Activated CD8-positive, alpha-beta memory T cell treated with anti-CD3 and anti-CD28 coated beads, Interleukin-2, amount 10 ng/mL, durations not matched to agents 7 days and 5 days (primary cell): ENCODE measurements at regions not wholly inside any gene's neighbourhood (a gene's known extent, or its start where the extent isn't known, plus 50 kb on each side); places are given as distances from the start of the nearest gene placed in this dataset.

Experiments
- ATAC-seq: fragments of 150-1000 bp; cut with Tn5 transposase; one replicate; pipeline ENCODE4 v1.10.0; 2021; ENCODE audit warnings: moderate library complexity
- CTCF ChIA-PET: fragments of 350-600 bp; sonication (Branson Sonifier 250); formaldehyde crosslinking; loops from one replicate; lab custom pipeline; 2021; ENCODE audit warnings: antibody characterized with exemption; lab: Charles Lee
- DNase-seq: peaks from one replicate; pipeline ENCODE4 v3.0.0-alpha.2; 2020
- H3K27ac Mint-ChIP-seq: one replicate; pipeline ENCODE4 v1.8.0; 2021; ENCODE audit warnings: mild to moderate bottlenecking, mixed read lengths
- H3K27me3 Mint-ChIP-seq: one replicate; pipeline ENCODE4 v1.8.0; 2021; ENCODE audit warnings: mixed read lengths
- H3K36me3 Mint-ChIP-seq: one replicate; pipeline ENCODE4 v1.8.0; 2021; ENCODE audit warnings: mild to moderate bottlenecking, mixed read lengths
- H3K4me1 Mint-ChIP-seq: one replicate; pipeline ENCODE4 v1.8.0; 2021; ENCODE audit warnings: mixed read lengths
- H3K4me3 Mint-ChIP-seq: one replicate; pipeline ENCODE4 v1.8.0; 2021; ENCODE audit warnings: mild to moderate bottlenecking, moderate library complexity, mixed read lengths
- H3K9me3 Mint-ChIP-seq: one replicate; pipeline ENCODE4 v1.8.0; 2022; ENCODE audit warnings: low read depth, mixed read lengths

- CTCF ChIA-PET = no interaction called here
- no peak overlapping the region for H3K27ac Mint-ChIP-seq
- ATAC-seq (no peak), DNase-seq (no peak)
- H3K9me3 Mint-ChIP-seq = no peaks in the 10 kb centered on the region
- H3K4me3 Mint-ChIP-seq = no peak overlapping the region
- peaks cover 30% of the 10 kb centered on the region for H3K27me3 Mint-ChIP-seq
- H3K36me3 Mint-ChIP-seq = no peaks in the 10 kb centered on the region
- H3K4me1 Mint-ChIP-seq = no peaks in the 10 kb centered on the region
Measured at GRCh38 chr3:17931131-17931530, 188.7 kb upstream of the TBC1D5 start.

- Mint-ChIP-seq H3K4me1 (no peaks in the 10 kb centered on the region), H3K4me3 (no peak overlapping the region), H3K27me3 (peaks cover 16% of the 10 kb centered on the region), H3K36me3 (no peaks in the 10 kb centered on the region), H3K9me3 (no peaks in the 10 kb centered on the region), H3K27ac (no peak overlapping the region)
- ATAC-seq = no peak
- DNase-seq = no peak
- CTCF ChIA-PET = no interaction called here
Measured at GRCh38 chr3:17928502-17929145, 186.2 kb upstream of the TBC1D5 start.

GRCh38 chr3:17927036-17927435 is 184.6 kb upstream of the TBC1D5 start:
- no peaks in the 10 kb centered on the region for H3K9me3 Mint-ChIP-seq
- no peak for ATAC-seq
- no peaks in the 10 kb centered on the region for H3K4me1 Mint-ChIP-seq
- CTCF ChIA-PET = no interaction called here
- no peak overlapping the region for H3K4me3 Mint-ChIP-seq
- H3K36me3 Mint-ChIP-seq = no peaks in the 10 kb centered on the region
- H3K27ac Mint-ChIP-seq = no peak overlapping the region
- DNase-seq = no peak
- peaks cover 13% of the 10 kb centered on the region for H3K27me3 Mint-ChIP-seq

- DNase-seq = no peak
- ATAC-seq = no peak
- no peak overlapping the region for H3K27ac Mint-ChIP-seq
- H3K4me3 Mint-ChIP-seq = no peak overlapping the region
- no peaks in the 10 kb centered on the region for H3K4me1 Mint-ChIP-seq
- CTCF ChIA-PET = no interaction called here
- peaks cover 34% of the 10 kb centered on the region for H3K27me3 Mint-ChIP-seq
- H3K36me3 Mint-ChIP-seq = no peaks in the 10 kb centered on the region
- no peaks in the 10 kb centered on the region for H3K9me3 Mint-ChIP-seq
Measured at GRCh38 chr3:17915341-17915740, 172.9 kb upstream of the TBC1D5 start.

GRCh38 chr3:17913359-17913758 is 170.9 kb upstream of the TBC1D5 start:
- Mint-ChIP-seq H3K36me3 (no peaks in the 10 kb centered on the region), H3K4me1 (no peaks in the 10 kb centered on the region)

GRCh38 chr3:17911986-17912760 is 169.7 kb upstream of the TBC1D5 start:
- H3K4me1 Mint-ChIP-seq = no peaks in the 10 kb centered on the region
- no peak overlapping the region for H3K27ac Mint-ChIP-seq
- H3K9me3 Mint-ChIP-seq = no peaks in the 10 kb centered on the region
- CTCF ChIA-PET = no interaction called here
- no peak for ATAC-seq
- no peaks in the 10 kb centered on the region for H3K36me3 Mint-ChIP-seq
- peaks cover 18% of the 10 kb centered on the region for H3K27me3 Mint-ChIP-seq
- no peak for DNase-seq
- no peak overlapping the region for H3K4me3 Mint-ChIP-seq

More at GRCh38 chr3:17913359-17913758, 170.9 kb upstream of the TBC1D5 start:
- Mint-ChIP-seq H3K27me3 (peaks cover 24% of the 10 kb centered on the region), H3K4me3 (no peak overlapping the region), H3K9me3 (no peaks in the 10 kb centered on the region), H3K27ac (no peak overlapping the region)
- CTCF ChIA-PET = no interaction called here
- DNase-seq (no peak), ATAC-seq (no peak)

- Mint-ChIP-seq H3K9me3 (no peaks in the 10 kb centered on the region), H3K4me3 (no peak overlapping the region), H3K4me1 (peaks cover 6% of the 10 kb centered on the region), H3K27ac (no peak overlapping the region), H3K36me3 (no peaks in the 10 kb centered on the region), H3K27me3 (peaks cover 13% of the 10 kb centered on the region)
- no peak for DNase-seq
- no peak for ATAC-seq
- CTCF ChIA-PET = no interaction called here
Measured at GRCh38 chr3:17910922-17911321, 168.5 kb upstream of the TBC1D5 start.

- Mint-ChIP-seq H3K36me3 (no peaks in the 10 kb centered on the region), H3K4me3 (no peak overlapping the region), H3K27ac (no peak overlapping the region), H3K9me3 (no peaks in the 10 kb centered on the region), H3K27me3 (peaks cover 9% of the 10 kb centered on the region), H3K4me1 (peaks cover 8% of the 10 kb centered on the region)
- ATAC-seq (no peak), DNase-seq (no peak)
- CTCF ChIA-PET = no interaction called here
Measured at GRCh38 chr3:17909714-17910113, 167.3 kb upstream of the TBC1D5 start.

GRCh38 chr3:17908399-17909191 is 166.2 kb upstream of the TBC1D5 start:
- H3K9me3 Mint-ChIP-seq = no peaks in the 10 kb centered on the region
- DNase-seq (no peak), ATAC-seq (no peak)
- peaks cover 12% of the 10 kb centered on the region for H3K27me3 Mint-ChIP-seq
- peaks cover 8% of the 10 kb centered on the region for H3K4me1 Mint-ChIP-seq
- H3K27ac Mint-ChIP-seq = no peak overlapping the region
- CTCF ChIA-PET = no interaction called here
- no peak overlapping the region for H3K4me3 Mint-ChIP-seq
- no peaks in the 10 kb centered on the region for H3K36me3 Mint-ChIP-seq

- H3K27ac Mint-ChIP-seq = no peak overlapping the region
- H3K4me1 Mint-ChIP-seq = peaks cover 8% of the 10 kb centered on the region
- peaks cover 10% of the 10 kb centered on the region for H3K27me3 Mint-ChIP-seq
- no peaks in the 10 kb centered on the region for H3K36me3 Mint-ChIP-seq
- DNase-seq (no peak), ATAC-seq (no peak)
- CTCF ChIA-PET = interaction anchor here (0.6 kb wide), 1 partner anchor 11 kb away, joined by 3 read pairs; no protein-coding TSS in a partner anchor
- peaks cover 2% of the 10 kb centered on the region for H3K9me3 Mint-ChIP-seq
- no peak overlapping the region for H3K4me3 Mint-ChIP-seq
Measured at GRCh38 chr3:17905996-17906395, 163.6 kb upstream of the TBC1D5 start.

- peaks cover 12% of the 10 kb centered on the region for H3K27me3 Mint-ChIP-seq
- no peaks in the 10 kb centered on the region for H3K36me3 Mint-ChIP-seq
- CTCF ChIA-PET = no interaction called here
- ATAC-seq (no peak), DNase-seq (no peak)
- H3K4me3 Mint-ChIP-seq = no peak overlapping the region
- H3K9me3 Mint-ChIP-seq = peaks cover 5% of the 10 kb centered on the region
- H3K4me1 Mint-ChIP-seq = peaks cover 8% of the 10 kb centered on the region
- H3K27ac Mint-ChIP-seq = no peak overlapping the region
Measured at GRCh38 chr3:17901893-17902292, 159.5 kb upstream of the TBC1D5 start.

- peaks cover 12% of the 10 kb centered on the region for H3K27me3 Mint-ChIP-seq
- DNase-seq (peak; percentile 50), ATAC-seq (no peak)
- CTCF ChIA-PET = interaction anchor here (1.1 kb wide), 1 partner anchor 232 kb away, joined by 3 read pairs; no protein-coding TSS in a partner anchor
- no peaks in the 10 kb centered on the region for H3K4me1 Mint-ChIP-seq
- no peak overlapping the region for H3K4me3 Mint-ChIP-seq
- H3K36me3 Mint-ChIP-seq = no peaks in the 10 kb centered on the region
- no peak overlapping the region for H3K27ac Mint-ChIP-seq
- H3K9me3 Mint-ChIP-seq = no peaks in the 10 kb centered on the region
Measured at GRCh38 chr3:17894434-17895060, 152.1 kb upstream of the TBC1D5 start.

- H3K36me3 Mint-ChIP-seq = no peaks in the 10 kb centered on the region
- ATAC-seq (no peak), DNase-seq (no peak)
- CTCF ChIA-PET = no interaction called here
- H3K4me3 Mint-ChIP-seq = no peak overlapping the region
- H3K27ac Mint-ChIP-seq = no peak overlapping the region
- H3K27me3 Mint-ChIP-seq = peaks cover 26% of the 10 kb centered on the region
- no peaks in the 10 kb centered on the region for H3K4me1 Mint-ChIP-seq
- no peaks in the 10 kb centered on the region for H3K9me3 Mint-ChIP-seq
Measured at GRCh38 chr3:17891139-17891856, 148.9 kb upstream of the TBC1D5 start.
